ENCODE measurements at regions not wholly inside any gene's neighbourhood (a gene's known extent, or its start where the extent isn't known, plus 50 kb on each side); places are given as distances from the start of the nearest gene placed in this dataset.
"Not testable (repeated sequence)": the region's sequence is repeated elsewhere in the genome, so short reads cannot be mapped to it uniquely, and the experiment has no call there.

GRCh38 chr18:56316727-56317126 is 321.7 kb downstream of the TXNL1 start:
- no peak for DNase-seq (ENCODE audit: low spot score)

DNA sequence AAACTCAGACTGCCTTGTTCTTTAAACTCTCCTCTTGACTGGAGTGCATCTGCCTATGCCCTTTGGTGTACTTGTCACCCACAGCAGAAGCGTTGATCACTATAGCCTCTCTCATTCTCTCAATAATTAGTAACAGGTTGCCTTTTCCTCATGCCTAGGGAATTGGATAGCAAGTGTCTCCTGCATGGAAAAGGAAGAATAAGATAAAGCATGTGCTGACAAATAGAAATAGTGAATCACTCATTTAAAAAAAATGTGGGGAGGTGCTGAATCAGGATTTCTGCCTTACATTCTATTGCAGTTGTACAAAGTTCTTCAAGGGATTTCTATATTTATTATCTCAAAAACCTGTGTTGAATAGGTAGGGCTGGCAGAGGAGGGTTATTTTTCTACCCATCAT is 323.0 kb downstream of the TXNL1 start:
- DNase-seq (ENCODE audit: low spot score), result no peak

DNA sequence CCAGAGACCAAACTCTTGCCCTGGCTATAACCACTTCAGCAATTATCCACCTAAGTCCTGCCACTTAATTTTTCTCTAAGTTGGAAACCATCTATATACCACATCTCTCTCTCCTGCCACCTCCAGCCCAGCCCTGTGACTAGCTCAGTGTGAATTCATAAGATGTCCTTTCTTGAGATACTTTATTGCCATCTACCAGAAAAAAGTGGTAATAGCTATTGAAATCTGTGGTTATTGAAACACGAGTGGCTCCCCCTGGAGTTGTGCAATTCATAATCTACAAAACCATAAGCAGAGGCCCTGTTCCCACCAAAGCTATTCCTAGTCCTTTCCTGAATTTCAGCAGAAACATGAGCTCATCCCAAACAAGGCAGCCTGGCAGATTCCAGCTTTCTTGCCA is 324.0 kb downstream of the TXNL1 start:
- no peak for DNase-seq (ENCODE audit: low spot score)

DNA sequence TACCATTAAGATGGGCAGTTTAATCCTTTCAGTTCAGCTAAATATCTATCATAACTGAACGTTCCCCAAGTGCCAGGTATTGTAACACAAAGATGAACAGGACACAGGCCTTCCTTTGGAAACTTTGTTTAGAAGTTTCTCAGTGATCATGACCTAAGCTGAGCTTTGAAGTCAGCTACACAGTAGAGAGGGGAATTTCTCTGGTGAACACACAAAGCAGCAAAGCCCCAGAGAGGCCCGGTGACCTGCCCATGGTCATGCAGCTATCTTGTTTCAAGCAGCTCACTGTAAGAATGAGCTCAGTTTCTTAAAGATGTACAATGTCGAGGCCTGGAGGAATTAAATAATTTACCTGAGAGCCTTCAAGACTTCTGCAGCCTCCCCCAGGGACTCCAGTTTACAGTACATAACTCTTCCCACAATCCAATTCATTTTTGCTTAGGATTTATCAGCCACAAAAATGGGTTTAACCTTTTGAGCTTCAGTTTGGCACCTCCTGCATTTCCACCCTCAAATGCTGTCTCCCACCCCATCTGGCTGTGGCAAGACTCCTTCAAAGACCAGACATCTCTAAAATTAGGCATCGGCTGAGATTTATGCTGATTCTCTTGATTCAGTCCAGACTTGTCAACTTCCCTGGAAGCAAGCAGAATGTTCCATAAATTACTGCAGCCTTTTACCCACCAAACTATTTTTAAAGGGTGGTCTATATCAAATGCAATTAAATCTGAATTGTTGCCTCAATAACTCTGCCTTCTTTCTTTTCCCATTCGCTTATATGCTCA is 325.6 kb downstream of the TXNL1 start:
- no peak for DNase-seq (ENCODE audit: low spot score)

DNA sequence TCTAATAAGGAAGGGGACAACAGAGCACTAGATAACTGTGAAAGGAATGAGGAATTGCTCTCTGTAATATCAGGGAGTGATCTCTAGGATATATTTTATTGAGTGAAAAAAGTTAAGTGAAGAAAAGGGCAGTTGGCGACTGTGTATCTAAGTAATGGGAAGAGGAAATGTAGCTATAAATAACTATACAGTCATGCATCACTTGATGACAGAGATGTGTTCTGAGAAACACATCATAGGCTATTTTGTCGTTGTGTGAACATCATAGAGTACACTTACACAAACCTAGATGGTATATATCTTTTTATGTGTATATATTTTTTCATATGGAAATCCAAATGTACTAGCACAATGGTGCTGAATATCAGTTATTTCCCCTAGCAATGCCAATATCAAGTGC is 329.3 kb downstream of the TXNL1 start:
- no peak for DNase-seq (ENCODE audit: low spot score)

DNA sequence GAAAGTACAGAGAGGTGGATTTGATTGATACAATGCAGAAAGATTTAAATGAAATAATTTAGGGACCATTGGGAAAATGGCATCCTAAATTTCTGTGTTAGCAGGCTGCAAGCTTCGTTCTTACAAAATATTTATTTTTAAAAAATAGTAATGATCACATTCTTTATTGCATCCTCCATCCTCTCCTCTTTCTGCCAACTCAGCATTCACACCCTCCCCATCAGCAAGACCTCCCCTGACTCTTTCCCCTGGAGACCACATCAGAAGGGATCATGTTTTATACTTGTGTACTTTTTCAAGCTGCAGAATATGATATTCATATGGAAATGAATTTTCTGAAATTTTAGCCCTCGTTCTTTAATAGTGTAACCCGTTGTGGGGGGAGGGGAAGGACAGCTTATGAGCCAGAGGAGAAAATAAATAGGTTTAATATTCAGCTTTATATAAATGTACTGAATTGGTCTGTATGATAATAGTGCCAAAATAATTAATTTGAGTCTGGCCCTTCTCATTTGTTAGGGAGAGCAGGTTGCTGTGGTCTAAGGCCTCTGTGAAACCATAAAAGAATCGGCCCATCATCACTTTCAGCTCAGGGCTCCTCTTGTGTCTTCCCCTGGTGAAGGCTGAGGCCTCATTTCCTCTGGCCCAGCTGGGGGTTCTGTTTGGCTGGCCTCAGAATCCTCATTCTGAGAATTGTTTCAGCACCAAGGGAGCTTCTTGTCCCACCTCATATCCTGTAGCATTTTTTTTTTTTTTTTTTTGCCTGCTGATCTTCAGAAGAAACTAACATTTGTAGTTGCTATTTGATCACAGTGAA is 330.8 kb downstream of the TXNL1 start:
- no peak for DNase-seq (ENCODE audit: low spot score)

GRCh38 chr18:56306797-56307196 is 331.6 kb downstream of the TXNL1 start:
- DNase-seq (ENCODE audit: low spot score), result no peak

GRCh38 chr18:56305583-56305982 is 332.8 kb downstream of the TXNL1 start:
- no peak for DNase-seq (ENCODE audit: low spot score)

DNA sequence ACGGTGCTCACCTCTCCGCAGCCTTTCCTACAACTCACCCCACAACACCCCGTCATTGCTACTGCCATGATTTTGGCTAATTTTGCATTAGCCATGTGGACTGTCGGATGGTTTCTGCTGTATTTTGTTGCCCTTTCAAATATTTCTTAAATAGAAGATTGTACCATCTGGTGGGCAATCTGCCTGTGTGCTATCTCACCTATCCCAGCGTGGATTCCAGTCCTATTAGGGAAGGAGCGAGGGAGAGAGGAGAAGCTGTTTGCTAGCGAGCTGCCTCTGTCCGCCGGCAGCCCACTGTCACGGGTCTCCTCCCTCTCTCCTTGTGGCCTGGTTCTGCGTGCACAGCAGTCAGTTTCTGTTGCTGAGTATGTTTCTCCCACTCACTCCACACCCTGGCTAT is 336.2 kb downstream of the TXNL1 start:
- DNase-seq (ENCODE audit: low spot score), result no peak

DNA sequence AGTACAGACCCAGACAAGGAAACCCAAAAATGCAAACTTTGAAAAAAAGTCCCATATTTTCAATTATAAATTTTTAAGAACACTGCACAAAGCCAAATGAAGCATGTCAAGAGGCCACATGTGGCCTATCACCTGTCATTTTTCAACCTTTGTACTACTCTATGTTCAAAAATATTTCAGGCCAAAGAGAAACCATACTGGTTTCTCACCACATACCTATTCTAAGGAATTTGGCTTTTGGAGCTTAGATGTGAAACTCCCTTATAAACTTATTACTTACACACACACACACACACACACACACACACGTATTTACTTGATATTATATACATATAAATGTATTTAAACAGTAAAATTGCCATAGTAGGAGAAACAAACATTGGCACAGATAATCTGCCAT is 338.7 kb downstream of the TXNL1 start:
- no peak for DNase-seq (ENCODE audit: low spot score)

- DNase-seq (ENCODE audit: low spot score), result no peak
Measured at GRCh38 chr18:56298935-56299334, 339.5 kb downstream of the TXNL1 start.

DNA sequence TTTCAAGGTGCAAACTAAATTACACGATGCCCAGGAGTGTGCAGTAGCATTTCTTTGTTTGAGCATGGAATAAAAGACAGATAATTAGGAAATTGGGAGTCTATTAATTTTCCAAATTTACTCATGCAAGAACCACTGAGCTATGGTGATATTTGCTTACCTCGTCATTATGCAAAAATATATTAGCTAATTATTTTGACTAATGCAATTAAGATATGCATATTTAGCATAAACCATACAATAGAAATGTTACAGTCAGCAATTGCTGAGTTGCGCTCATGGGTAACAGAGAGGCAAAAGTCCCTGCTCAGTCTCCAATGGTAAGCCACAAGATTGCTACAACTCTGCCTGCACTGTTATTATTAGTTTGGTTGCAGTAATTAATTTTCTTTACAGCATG is 342.0 kb downstream of the TXNL1 start:
- no peak for DNase-seq (ENCODE audit: low spot score)

- no peak for DNase-seq (ENCODE audit: low spot score)
Measured at GRCh38 chr18:56294484-56295183, 343.8 kb downstream of the TXNL1 start.

GRCh38 chr18:56291294-56291693 is 347.1 kb downstream of the TXNL1 start:
- DNase-seq (ENCODE audit: low spot score), result no peak

DNA sequence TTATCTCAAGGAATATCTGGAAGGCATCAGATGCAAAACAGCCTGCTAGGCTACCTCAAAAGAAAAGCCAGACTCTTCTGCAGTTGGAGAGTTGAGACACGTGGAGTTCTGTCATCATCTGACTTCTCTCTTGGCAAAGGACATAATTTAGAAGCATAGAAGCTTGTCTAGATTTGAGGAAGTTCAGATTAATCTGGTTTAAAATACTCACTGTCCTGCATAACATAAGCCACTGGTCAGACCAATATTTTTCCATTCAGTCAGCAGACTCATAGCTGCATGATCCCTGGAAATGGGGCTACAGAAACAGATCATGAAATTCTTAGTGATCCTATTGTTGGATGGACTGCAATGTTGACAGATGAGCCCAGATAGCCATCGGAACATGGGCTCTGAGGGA is 349.0 kb downstream of the TXNL1 start:
- no peak for DNase-seq (ENCODE audit: low spot score)

- DNase-seq (ENCODE audit: low spot score), result no peak
Measured at GRCh38 chr18:56286775-56287325, 351.5 kb downstream of the TXNL1 start.

DNA sequence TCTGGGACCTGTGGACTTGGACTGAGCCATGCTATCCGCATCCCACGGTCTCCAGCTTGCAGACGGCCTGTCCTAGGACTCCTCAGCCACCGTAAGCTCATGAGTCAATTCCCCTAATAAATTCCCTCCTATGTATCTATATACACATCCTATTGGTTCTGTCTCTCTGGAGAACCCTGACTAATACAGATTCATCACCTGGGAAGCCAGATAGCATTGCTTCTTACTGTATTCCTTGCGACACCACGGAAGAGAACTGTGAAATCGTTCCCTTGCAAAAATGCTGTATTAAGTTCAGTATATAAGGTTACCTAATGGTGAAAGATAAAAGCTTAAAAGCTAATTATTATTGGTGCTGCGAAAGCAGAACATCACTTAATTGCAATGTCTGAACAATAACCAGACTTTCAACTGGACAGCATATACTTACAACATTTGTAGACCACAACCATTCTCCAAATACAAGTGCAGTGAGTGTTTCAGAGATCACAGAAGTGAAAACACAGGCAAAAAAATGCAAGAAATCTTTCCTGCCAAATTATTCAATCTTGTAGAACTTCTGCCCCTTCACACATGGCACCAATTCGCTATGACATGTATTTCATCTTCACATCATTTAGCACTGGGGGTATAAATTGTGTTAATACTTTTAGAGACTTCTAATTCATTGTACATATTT is 352.9 kb downstream of the TXNL1 start:
- DNase-seq (ENCODE audit: low spot score), result no peak

GRCh38 chr18:56284319-56284718 is 354.1 kb downstream of the TXNL1 start:
- no peak for DNase-seq (ENCODE audit: low spot score)

- DNase-seq (ENCODE audit: low spot score), result no peak
Measured at GRCh38 chr18:56283316-56283715, 355.1 kb downstream of the TXNL1 start.

GRCh38 chr18:56282234-56283104 is 355.9 kb downstream of the TXNL1 start:
- no peak for DNase-seq (ENCODE audit: low spot score)

- not testable (repeated sequence) for DNase-seq (ENCODE audit: low spot score)
Measured at GRCh38 chr18:56279816-56280215, 358.6 kb downstream of the TXNL1 start.
